ENCODE measurements at regions not wholly inside any gene's neighbourhood (a gene's known extent, or its start where the extent isn't known, plus 50 kb on each side); places are given as distances from the start of the nearest gene placed in this dataset.

DNA sequence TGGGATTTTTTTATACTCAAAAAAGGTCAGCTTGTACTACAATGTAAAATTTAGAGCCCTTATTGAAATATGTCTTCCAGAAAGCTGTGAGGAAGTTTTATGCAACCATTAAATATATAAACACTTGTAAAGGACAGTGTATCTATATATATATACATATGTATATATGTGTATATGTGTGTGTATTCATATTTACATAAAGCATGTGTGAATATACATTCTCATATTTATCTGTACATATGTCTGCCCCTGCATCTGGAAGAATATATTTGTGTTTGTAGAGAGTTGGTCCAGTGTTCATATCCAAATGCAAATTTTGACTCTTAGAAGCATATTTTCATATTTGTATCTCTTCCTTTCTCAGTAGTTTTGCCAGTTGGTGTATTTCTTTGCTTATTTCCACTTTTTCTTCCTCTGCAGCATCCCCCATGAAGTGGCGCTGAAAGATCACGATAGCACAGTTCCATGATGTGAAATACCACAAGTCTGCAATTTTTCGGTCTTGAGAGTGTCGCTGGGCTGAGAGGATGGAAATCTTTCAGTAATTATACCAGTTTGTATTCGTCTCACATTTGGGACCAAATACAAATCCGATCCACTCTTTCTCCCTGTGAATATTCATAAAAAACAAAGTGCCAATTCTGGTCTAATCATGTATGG lies 311.7 kb upstream of the DPH6 start:
- no peak overlapping the region for H3K27ac Mint-ChIP-seq
- H3K4me3 Mint-ChIP-seq: no peak overlapping the region

DNA sequence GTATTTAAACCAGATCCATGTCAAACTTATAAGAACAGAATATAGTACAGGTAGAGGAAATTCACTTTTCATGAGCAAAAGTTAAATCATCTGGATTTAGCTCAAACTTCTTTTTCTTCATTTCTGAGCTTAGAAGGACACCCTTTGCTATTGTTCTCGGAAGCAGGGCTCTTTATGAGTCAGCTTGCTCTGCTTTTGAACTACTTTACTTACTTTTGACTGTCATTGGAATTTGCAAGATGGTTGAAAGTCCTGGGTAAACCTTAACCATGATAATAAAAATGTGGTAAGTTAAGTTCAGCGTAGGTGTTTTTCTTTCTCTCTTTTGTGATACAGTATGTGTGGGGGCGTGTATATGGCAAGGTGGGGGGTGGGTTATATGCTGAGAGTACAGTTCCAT lies 312.7 kb upstream of the DPH6 start:
- Mint-ChIP-seq H3K4me3 (no peak overlapping the region), H3K9me3 (no peaks in the 10 kb centered on the region), H3K27me3 (ENCODE audit: low read depth) (no peaks in the 10 kb centered on the region), H3K27ac (peak overlapping the region in 1 of 3 experiments; percentile 10), H3K36me3 (ENCODE audit: low read depth) (no peaks in the 10 kb centered on the region), H3K4me1 (peaks cover 16% of the 10 kb centered on the region)
- TF ChIP-seq, protein P1, sequence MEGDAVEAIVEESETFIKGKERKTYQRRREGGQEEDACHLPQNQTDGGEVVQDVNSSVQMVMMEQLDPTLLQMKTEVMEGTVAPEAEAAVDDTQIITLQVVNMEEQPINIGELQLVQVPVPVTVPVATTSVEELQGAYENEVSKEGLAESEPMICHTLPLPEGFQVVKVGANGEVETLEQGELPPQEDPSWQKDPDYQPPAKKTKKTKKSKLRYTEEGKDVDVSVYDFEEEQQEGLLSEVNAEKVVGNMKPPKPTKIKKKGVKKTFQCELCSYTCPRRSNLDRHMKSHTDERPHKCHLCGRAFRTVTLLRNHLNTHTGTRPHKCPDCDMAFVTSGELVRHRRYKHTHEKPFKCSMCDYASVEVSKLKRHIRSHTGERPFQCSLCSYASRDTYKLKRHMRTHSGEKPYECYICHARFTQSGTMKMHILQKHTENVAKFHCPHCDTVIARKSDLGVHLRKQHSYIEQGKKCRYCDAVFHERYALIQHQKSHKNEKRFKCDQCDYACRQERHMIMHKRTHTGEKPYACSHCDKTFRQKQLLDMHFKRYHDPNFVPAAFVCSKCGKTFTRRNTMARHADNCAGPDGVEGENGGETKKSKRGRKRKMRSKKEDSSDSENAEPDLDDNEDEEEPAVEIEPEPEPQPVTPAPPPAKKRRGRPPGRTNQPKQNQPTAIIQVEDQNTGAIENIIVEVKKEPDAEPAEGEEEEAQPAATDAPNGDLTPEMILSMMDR (IDR thresholded peaks at IDR 0.05; ENCODE audit: unreplicated experiment in 3 of 3): no peak

More for the DNA sequence above, 311.7 kb upstream of the DPH6 start:
- H3K27me3 Mint-ChIP-seq (ENCODE audit: low read depth): no peaks in the 10 kb centered on the region
- no peaks in the 10 kb centered on the region for H3K9me3 Mint-ChIP-seq
- peaks cover 25% of the 10 kb centered on the region for H3K4me1 Mint-ChIP-seq
- TF ChIP-seq, protein P1 (IDR thresholded peaks at IDR 0.05; ENCODE audit: unreplicated experiment in 3 of 3): no peak
- H3K36me3 Mint-ChIP-seq (ENCODE audit: low read depth): no peaks in the 10 kb centered on the region

DNA sequence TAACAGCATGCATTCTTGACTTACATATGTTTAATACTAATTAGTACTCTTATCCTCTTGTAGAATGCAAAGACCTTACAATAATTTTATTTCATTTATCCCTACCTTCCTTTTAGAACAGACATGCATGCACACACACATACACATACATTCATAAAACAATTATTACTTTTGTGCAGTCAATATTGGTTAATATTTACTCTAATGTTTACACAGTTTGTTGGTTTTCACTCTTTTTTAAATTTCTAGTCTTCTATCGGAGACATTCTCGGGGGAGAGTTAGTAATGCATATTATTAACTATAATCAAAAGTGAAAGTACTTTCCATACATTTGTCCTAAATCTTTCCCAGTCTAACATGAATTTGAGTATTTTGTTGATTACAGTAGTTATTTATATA lies 317.7 kb upstream of the DPH6 start:
- Mint-ChIP-seq H3K4me1 (peaks cover 3% of the 10 kb centered on the region), H3K36me3 (ENCODE audit: low read depth) (no peaks in the 10 kb centered on the region), H3K4me3 (no peak overlapping the region), H3K9me3 (no peaks in the 10 kb centered on the region), H3K27ac (no peak overlapping the region), H3K27me3 (ENCODE audit: low read depth) (no peaks in the 10 kb centered on the region)
- TF ChIP-seq, protein P1 (IDR thresholded peaks at IDR 0.05; ENCODE audit: unreplicated experiment in 3 of 3): no peak

DNA sequence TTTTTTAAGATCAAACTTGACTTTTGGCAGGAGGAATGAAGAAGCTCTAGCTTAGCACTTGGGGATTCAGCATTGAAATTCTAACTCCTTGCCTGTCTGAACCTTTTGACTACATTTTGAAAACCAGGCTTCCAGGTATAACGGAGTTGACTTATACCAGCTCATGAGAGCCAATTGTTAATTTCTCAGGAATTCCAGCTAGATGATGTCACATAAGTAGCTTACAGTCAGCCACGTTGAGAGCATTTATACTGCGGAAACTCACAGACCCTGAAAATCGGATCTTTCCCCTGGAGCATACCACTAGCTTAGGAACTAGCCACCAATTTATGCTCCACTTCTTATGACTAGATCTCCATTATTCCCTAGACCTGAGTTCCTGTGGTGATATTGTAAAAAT lies 321.4 kb upstream of the DPH6 start:
- Mint-ChIP-seq H3K27me3 (ENCODE audit: low read depth) (no peaks in the 10 kb centered on the region), H3K4me1 (no peaks in the 10 kb centered on the region), H3K9me3 (no peaks in the 10 kb centered on the region), H3K27ac (no peak overlapping the region), H3K4me3 (no peak overlapping the region), H3K36me3 (ENCODE audit: low read depth) (no peaks in the 10 kb centered on the region)
- TF ChIP-seq, protein P1 (IDR thresholded peaks at IDR 0.05; ENCODE audit: unreplicated experiment in 3 of 3): no peak

DNA sequence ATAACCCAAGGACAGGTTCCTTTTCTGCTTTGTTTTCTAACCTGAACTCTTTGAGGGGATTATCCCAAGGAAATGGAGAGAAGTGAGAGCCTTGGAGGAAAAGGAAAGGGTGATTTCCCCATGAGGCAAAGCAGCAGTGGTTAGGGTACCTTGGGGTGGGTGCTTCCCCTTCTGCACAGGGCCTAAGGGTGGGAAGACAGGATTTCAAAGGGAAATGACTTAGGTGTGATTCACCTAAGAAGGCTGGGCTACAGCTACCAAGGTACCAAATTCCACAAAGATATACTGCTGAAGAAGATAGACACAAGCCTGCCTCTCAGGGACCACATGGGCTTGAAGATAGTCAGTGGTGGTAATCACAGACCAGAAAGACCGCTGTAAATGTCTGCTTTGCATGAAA lies 325.3 kb upstream of the DPH6 start:
- TF ChIP-seq, protein P1 (IDR thresholded peaks at IDR 0.05; ENCODE audit: unreplicated experiment in 3 of 3): no peak
- no peak overlapping the region for H3K27ac Mint-ChIP-seq
- no peaks in the 10 kb centered on the region for H3K4me1 Mint-ChIP-seq
- no peak overlapping the region for H3K4me3 Mint-ChIP-seq
- no peaks in the 10 kb centered on the region for H3K9me3 Mint-ChIP-seq
- H3K27me3 Mint-ChIP-seq (ENCODE audit: low read depth): no peaks in the 10 kb centered on the region
- no peaks in the 10 kb centered on the region for H3K36me3 Mint-ChIP-seq (ENCODE audit: low read depth)

DNA sequence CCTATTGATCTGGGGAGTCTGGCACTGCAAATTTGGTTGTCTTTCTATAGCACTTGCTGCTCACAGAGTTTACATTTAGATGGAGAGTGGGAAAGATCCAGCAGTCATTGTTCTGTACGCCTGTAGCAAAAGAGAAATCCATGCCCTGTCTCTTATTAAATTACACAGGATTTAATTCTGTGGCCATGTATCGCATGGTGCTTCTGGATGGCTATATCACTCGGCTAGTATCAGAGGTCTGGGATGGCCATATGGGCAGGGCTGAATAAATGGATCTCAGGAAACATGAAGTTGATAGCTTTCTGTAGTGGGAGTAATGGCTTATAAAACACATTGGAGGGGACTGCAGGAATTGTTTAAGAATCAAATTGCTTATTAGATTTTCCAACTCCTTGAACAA lies 325.8 kb upstream of the DPH6 start:
- TF ChIP-seq, protein P1 (IDR thresholded peaks at IDR 0.05; ENCODE audit: unreplicated experiment in 3 of 3): no peak
- no peaks in the 10 kb centered on the region for H3K27me3 Mint-ChIP-seq (ENCODE audit: low read depth)
- H3K9me3 Mint-ChIP-seq: no peaks in the 10 kb centered on the region
- peaks cover 2% of the 10 kb centered on the region for H3K4me1 Mint-ChIP-seq
- H3K36me3 Mint-ChIP-seq (ENCODE audit: low read depth): no peaks in the 10 kb centered on the region
- no peak overlapping the region for H3K27ac Mint-ChIP-seq
- H3K4me3 Mint-ChIP-seq: no peak overlapping the region

All from nephron (organoid).